Breast epithelium (tissue), 4 donors: ENCODE measurements at regions not wholly inside any gene's neighbourhood (a gene's known extent, or its start where the extent isn't known, plus 50 kb on each side); places are given as distances from the start of the nearest gene placed in this dataset.

Source experiments
- DNase-seq, 2 donors: peaks; one replicate each; pipeline ENCODE4 v3.0.0-alpha.2; 2019; ENCODE audit warnings: low spot score in 2 of 2
- H3K27ac ChIP-seq, 2 donors: fragments of 200-600 bp; sonication (generic) in 1 of 2; one replicate each; pipeline ENCODE4 v1.5.1; 2016 to 2019; ENCODE audit warnings: mild to moderate bottlenecking in 1 of 2
- H3K27me3 ChIP-seq, 2 donors: fragments of 200-600 bp; sonication (generic) in 1 of 2; one replicate each; pipeline versions ENCODE4 v1.5.1 to v1.6.0; 2017 to 2019; ENCODE audit warnings: control low read depth in 1 of 2, mild to moderate bottlenecking in 1 of 2
- H3K36me3 ChIP-seq: fragments of 200-600 bp; one replicate; pipeline ENCODE4 v1.5.1; 2019
- H3K4me1 ChIP-seq, 2 donors: fragments of 200-600 bp; sonication (generic); one replicate each; pipeline ENCODE4 v1.5.1; 2016 to 2019; ENCODE audit warnings: control low read depth in 1 of 2
- H3K4me3 ChIP-seq, 3 donors: fragments of 200-600 bp; sonication (generic); 1 replicate in 2 of 3; 2 replicates in 1 of 3; pipeline ENCODE4 v1.5.1; 2016 to 2019; ENCODE audit warnings: mild to moderate bottlenecking in 3 of 3, moderate library complexity in 2 of 3
- H3K9me3 ChIP-seq, 2 donors: fragments of 200-600 bp; sonication (generic) in 1 of 2; one replicate each; pipeline ENCODE4 v1.5.1; 2016 to 2019; ENCODE audit warnings: control low read depth in 1 of 2
- POLR2A ChIP-seq: fragments of 450-650 bp; IDR thresholded peaks from one replicate; pipeline ENCODE4 v1.6.1; 2016; ENCODE audit warnings: antibody characterized with exemption, mild to moderate bottlenecking, moderate library complexity
- POLR2AphosphoS5 ChIP-seq, 3 donors: sonication (generic); formaldehyde crosslinking; IDR thresholded peaks; one replicate each; pipeline ENCODE4 v1.6.1; 2017; ENCODE audit warnings: antibody characterized with exemption in 3 of 3
- intact Hi-C: fragments of 100-400 bp; cut with DNase I; formaldehyde crosslinking; loops from one replicate; pipeline ENCODE4 v1.15.1; 2023; ENCODE audit warnings: low total_unique reads
- TF ChIP-seq, protein P1 (sequence below), 3 donors: fragments of 450-650 bp; IDR thresholded peaks; one replicate each; pipeline ENCODE4 v1.5.1; 2016 to 2017; ENCODE audit warnings: antibody characterized with exemption in 3 of 3, mild to moderate bottlenecking in 3 of 3, moderate library complexity in 3 of 3

DNA sequence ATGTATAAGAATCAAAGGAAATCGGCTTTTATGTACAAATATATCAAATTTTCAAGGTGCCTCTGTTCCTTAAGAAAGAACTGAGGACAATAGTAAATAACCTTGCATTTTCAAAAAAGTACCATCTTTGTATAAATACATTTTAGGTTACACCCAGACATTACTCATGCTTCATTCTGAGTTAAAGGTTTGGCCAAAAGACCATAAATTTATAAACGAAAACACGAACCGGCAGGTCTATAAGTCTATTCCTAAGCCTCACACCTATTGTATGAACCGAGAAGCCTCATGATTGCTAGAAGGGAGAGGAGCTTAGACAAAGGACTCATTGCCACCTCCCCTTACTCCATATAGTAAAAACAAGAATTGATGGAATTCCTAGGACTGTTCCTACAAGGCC is 94.6 kb upstream of the PSMD7 start:
- Histone ChIP-seq H3K9me3 (no peaks in the 10 kb centered on the region), H3K27me3 (no peaks in the 10 kb centered on the region), H3K4me1 (no peaks in the 10 kb centered on the region), H3K27ac (no peak overlapping the region), H3K4me3 (no peak overlapping the region), H3K36me3 (no peaks in the 10 kb centered on the region)
- intact Hi-C loops: no loop called here
- TF ChIP-seq, protein P1, sequence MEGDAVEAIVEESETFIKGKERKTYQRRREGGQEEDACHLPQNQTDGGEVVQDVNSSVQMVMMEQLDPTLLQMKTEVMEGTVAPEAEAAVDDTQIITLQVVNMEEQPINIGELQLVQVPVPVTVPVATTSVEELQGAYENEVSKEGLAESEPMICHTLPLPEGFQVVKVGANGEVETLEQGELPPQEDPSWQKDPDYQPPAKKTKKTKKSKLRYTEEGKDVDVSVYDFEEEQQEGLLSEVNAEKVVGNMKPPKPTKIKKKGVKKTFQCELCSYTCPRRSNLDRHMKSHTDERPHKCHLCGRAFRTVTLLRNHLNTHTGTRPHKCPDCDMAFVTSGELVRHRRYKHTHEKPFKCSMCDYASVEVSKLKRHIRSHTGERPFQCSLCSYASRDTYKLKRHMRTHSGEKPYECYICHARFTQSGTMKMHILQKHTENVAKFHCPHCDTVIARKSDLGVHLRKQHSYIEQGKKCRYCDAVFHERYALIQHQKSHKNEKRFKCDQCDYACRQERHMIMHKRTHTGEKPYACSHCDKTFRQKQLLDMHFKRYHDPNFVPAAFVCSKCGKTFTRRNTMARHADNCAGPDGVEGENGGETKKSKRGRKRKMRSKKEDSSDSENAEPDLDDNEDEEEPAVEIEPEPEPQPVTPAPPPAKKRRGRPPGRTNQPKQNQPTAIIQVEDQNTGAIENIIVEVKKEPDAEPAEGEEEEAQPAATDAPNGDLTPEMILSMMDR (IDR thresholded peaks at IDR 0.05): no peak
- TF ChIP-seq POLR2AphosphoS5 (IDR thresholded peaks at IDR 0.05): no peak
- TF ChIP-seq POLR2A: no peak
- DNase-seq: no peak

- intact Hi-C loops: no loop called here
- no peaks in the 10 kb centered on the region for H3K27me3 ChIP-seq
- H3K4me1 ChIP-seq: no peaks in the 10 kb centered on the region
- DNase-seq: no peak
- no peaks in the 10 kb centered on the region for H3K36me3 ChIP-seq
- H3K9me3 ChIP-seq: no peaks in the 10 kb centered on the region
- TF ChIP-seq POLR2AphosphoS5 (IDR thresholded peaks at IDR 0.05): no peak
- no peak for TF ChIP-seq POLR2A
- TF ChIP-seq, protein P1 (IDR thresholded peaks at IDR 0.05): no peak
- H3K4me3 ChIP-seq: no peak overlapping the region
- H3K27ac ChIP-seq: no peak overlapping the region
Observed at GRCh38 chr16:74201576-74201975, 95.0 kb upstream of the PSMD7 start.

GRCh38 chr16:74200921-74201320 is 95.7 kb upstream of the PSMD7 start:
- Histone ChIP-seq H3K9me3 (no peaks in the 10 kb centered on the region), H3K27me3 (no peaks in the 10 kb centered on the region), H3K4me3 (no peak overlapping the region), H3K36me3 (no peaks in the 10 kb centered on the region), H3K4me1 (no peaks in the 10 kb centered on the region), H3K27ac (no peak overlapping the region)
- TF ChIP-seq, protein P1 (IDR thresholded peaks at IDR 0.05): no peak
- no peak for TF ChIP-seq POLR2A
- TF ChIP-seq POLR2AphosphoS5 (IDR thresholded peaks at IDR 0.05): no peak
- intact Hi-C loops: no loop called here
- DNase-seq: no peak

- no peak for DNase-seq
- intact Hi-C loops: no loop called here
- no peaks in the 10 kb centered on the region for H3K27me3 ChIP-seq
Observed at GRCh38 chr16:74199842-74200124, 96.8 kb upstream of the PSMD7 start.

DNA sequence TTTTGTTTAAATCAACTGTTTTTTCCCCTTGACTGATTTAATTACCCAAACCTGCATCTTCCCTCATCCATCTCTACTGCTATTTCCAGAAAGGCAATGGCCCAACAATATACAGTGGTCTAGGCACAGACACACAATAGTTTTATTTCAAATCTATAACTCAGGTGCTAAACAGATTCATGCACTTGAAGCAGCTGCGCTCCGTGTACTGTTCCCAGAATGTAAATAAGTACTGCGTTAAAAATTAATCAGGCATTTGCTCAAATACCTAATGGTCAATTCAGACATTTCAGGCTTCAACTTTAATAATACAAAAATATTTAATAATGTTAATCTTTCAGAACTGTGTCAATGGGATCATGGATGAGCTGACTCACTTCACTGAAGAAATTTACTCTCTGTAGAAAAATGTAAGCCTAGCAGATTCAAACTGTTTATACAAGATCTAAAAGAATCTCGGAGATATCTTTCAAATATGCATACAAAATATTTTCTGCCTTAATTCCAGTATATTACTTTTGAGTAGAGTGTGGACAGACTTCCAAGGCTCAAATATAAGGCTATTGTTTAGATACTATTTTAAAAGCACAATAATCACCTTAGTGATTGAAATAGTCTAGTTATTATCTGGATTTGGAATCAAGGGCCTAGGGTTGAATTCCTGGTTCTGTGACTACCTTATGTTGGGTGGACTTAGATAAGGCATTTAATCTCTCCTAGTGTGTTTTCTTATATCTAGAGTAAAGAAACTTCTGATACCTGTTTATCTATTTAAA is 97.4 kb upstream of the PSMD7 start:
- Histone ChIP-seq H3K27ac (no peak overlapping the region), H3K4me3 (no peak overlapping the region), H3K27me3 (no peaks in the 10 kb centered on the region), H3K9me3 (no peaks in the 10 kb centered on the region), H3K4me1 (no peaks in the 10 kb centered on the region), H3K36me3 (no peaks in the 10 kb centered on the region)
- DNase-seq: no peak
- TF ChIP-seq POLR2AphosphoS5 (IDR thresholded peaks at IDR 0.05) (no peak), POLR2A (no peak)
- TF ChIP-seq, protein P1 (IDR thresholded peaks at IDR 0.05): no peak
- intact Hi-C loops: no loop called here

More at GRCh38 chr16:74199842-74200124, 96.8 kb upstream of the PSMD7 start:
- Histone ChIP-seq H3K9me3 (no peaks in the 10 kb centered on the region), H3K4me3 (no peak overlapping the region), H3K36me3 (no peaks in the 10 kb centered on the region), H3K27ac (no peak overlapping the region), H3K4me1 (no peaks in the 10 kb centered on the region)
- TF ChIP-seq POLR2AphosphoS5 (IDR thresholded peaks at IDR 0.05) (no peak), POLR2A (no peak)
- TF ChIP-seq, protein P1 (IDR thresholded peaks at IDR 0.05): no peak
